Lower leg skin (tissue), 3 donors: ENCODE measurements at regions not wholly inside any gene's neighbourhood (a gene's known extent, or its start where the extent isn't known, plus 50 kb on each side); places are given as distances from the start of the nearest gene placed in this dataset.

ENCODE experiments used
- POLR2A ChIP-seq, 2 donors: fragments of 450-650 bp; IDR thresholded peaks; one replicate each; pipeline ENCODE4 v1.6.1; 2016 to 2017; ENCODE audit warnings: antibody characterized with exemption in 2 of 2, mild to moderate bottlenecking in 1 of 2, moderate library complexity in 1 of 2
- TF ChIP-seq, protein P1 (sequence below), 3 donors: fragments of 450-650 bp; IDR thresholded peaks; one replicate each; pipeline ENCODE4 v1.5.1; 2016; ENCODE audit warnings: antibody characterized with exemption in 3 of 3, mild to moderate bottlenecking in 3 of 3, moderate library complexity in 2 of 3

DNA sequence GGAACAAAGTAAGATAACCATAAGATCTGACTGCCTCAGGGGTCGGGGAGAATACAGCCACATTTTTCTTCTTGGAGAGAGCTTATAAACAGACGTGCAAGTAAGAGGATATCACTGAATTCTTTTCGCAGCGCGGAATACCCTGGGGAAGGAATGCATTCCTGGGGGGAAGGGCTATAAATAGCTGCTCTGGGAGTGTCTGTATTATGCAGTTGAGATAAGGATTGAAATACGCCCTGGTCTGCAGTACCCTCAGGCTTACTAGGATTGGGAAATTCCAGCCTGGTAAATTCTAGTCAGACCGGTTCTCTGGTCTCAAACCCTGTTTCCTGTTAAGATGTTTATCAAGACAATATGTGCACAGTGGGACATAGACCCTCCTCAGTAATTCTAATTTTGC, 1491.7 kb upstream of the RAG2 start:
- TF ChIP-seq, protein P1, sequence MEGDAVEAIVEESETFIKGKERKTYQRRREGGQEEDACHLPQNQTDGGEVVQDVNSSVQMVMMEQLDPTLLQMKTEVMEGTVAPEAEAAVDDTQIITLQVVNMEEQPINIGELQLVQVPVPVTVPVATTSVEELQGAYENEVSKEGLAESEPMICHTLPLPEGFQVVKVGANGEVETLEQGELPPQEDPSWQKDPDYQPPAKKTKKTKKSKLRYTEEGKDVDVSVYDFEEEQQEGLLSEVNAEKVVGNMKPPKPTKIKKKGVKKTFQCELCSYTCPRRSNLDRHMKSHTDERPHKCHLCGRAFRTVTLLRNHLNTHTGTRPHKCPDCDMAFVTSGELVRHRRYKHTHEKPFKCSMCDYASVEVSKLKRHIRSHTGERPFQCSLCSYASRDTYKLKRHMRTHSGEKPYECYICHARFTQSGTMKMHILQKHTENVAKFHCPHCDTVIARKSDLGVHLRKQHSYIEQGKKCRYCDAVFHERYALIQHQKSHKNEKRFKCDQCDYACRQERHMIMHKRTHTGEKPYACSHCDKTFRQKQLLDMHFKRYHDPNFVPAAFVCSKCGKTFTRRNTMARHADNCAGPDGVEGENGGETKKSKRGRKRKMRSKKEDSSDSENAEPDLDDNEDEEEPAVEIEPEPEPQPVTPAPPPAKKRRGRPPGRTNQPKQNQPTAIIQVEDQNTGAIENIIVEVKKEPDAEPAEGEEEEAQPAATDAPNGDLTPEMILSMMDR (IDR thresholded peaks at IDR 0.05), result no peak
- TF ChIP-seq POLR2A (IDR thresholded peaks at IDR 0.05), result no peak
